ENCODE measurements at regions not wholly inside any gene's neighbourhood (a gene's known extent, or its start where the extent isn't known, plus 50 kb on each side); places are given as distances from the start of the nearest gene placed in this dataset.

DNA sequence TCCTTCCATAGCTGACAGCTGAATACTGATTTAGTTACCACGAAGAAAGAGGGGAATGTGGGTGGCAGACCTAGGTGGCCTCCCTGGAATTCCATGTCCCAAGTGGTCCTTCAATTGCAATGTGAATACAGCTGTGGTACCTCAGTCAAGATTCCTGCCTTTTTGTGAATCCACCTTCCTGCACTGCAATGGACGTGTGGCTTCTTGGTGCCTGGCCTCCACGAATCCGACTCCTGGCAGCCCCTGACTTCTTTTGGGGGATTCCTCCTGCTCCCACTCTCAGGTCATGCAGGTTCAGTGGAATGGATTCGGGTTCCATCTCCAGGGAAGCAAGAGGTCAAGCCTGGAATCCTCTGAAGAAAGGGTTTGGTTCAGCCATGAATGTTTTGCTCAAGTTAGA lies 117.8 kb downstream of the DACT2 start (continued):
- TF ChIP-seq, protein P1, sequence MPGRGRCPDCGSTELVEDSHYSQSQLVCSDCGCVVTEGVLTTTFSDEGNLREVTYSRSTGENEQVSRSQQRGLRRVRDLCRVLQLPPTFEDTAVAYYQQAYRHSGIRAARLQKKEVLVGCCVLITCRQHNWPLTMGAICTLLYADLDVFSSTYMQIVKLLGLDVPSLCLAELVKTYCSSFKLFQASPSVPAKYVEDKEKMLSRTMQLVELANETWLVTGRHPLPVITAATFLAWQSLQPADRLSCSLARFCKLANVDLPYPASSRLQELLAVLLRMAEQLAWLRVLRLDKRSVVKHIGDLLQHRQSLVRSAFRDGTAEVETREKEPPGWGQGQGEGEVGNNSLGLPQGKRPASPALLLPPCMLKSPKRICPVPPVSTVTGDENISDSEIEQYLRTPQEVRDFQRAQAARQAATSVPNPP (IDR thresholded peaks at IDR 0.05; ENCODE audit: borderline replicate concordance, insufficient read depth, insufficient read length) = no peak

DNA sequence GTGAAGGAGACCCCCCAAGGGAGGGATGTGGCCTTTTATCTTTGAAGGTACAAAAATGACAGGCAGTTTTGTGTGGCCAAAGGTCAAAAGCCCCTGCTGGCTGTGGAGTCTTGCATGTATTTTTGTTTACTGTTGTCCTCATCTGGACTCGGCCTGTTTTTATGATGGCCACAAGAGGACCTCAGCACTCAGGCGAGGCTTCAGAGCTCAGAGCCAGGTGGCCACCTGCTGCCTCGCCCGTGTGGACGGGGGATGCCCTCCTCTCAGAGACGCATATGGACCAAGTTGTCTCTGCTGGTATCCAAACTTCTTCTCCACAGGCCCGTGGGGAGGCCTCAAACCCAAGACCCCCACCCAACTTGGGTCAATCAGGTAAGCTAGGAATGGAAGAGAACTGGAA lies 118.2 kb downstream of the DACT2 start:
- H3K27me3 ChIP-seq (ENCODE audit: control insufficient read depth in 2 of 2, insufficient read depth in 2 of 2, low read length in 2 of 2) = peaks cover 10 to 70% of the 10 kb centered on the region in 2 experiments; a peak in 4 of 5 replicates
- peak; percentile 23 to 37 (median 34) for DNase-seq (ENCODE audit: extremely low read depth in 1 of 4, low spot score in 3 of 4)
- CTCF ChIA-PET (ENCODE audit: low intra/inter-chr PET ratio) = interaction anchor here (1.1 to 1.2 kb wide), 2 partner anchors 114 to 155 kb away, joined by 3 to 5 read pairs; no protein-coding TSS in a partner anchor
- no peaks in the 10 kb centered on the region for H3K4me1 ChIP-seq (replicated peaks in 1 of 2; ENCODE audit: control insufficient read depth in 2 of 2, insufficient read depth in 2 of 2, low read length in 2 of 2)
- H3K9me3 ChIP-seq (replicated peaks; ENCODE audit: control insufficient read depth, insufficient read depth, low read depth, low read length) = no peaks in the 10 kb centered on the region
- FAIRE-seq = peak; percentile 56
- intact Hi-C loops (cut with micrococcal nuclease) (no loop called here), in situ Hi-C loops (cut with MboI) (no loop called here)
- ATAC-seq = peak; percentile 89
- no peaks in the 10 kb centered on the region for H3K79me2 ChIP-seq (ENCODE audit: control insufficient read depth, insufficient read depth, low read length)
- no peaks in the 10 kb centered on the region for H3K9me1 ChIP-seq (ENCODE audit: control insufficient read depth, insufficient read depth, low read length)
- POLR2A ChIA-PET = interaction anchor here (0.6 to 0.9 kb wide), 2 partner anchors 153 to 679 kb away, joined by 3 to 4 read pairs; no protein-coding TSS in a partner anchor
- no peak overlapping the region for H3K4me2 ChIP-seq (ENCODE audit: insufficient read depth, low read length)
- H2AFZ ChIP-seq (ENCODE audit: low read depth, low read length) = no peak overlapping the region
- no peak for TF ChIP-seq STAT5B (CRISPR knock-in tag; IDR thresholded peaks at IDR 0.05)
- TF ChIP-seq, protein P2, sequence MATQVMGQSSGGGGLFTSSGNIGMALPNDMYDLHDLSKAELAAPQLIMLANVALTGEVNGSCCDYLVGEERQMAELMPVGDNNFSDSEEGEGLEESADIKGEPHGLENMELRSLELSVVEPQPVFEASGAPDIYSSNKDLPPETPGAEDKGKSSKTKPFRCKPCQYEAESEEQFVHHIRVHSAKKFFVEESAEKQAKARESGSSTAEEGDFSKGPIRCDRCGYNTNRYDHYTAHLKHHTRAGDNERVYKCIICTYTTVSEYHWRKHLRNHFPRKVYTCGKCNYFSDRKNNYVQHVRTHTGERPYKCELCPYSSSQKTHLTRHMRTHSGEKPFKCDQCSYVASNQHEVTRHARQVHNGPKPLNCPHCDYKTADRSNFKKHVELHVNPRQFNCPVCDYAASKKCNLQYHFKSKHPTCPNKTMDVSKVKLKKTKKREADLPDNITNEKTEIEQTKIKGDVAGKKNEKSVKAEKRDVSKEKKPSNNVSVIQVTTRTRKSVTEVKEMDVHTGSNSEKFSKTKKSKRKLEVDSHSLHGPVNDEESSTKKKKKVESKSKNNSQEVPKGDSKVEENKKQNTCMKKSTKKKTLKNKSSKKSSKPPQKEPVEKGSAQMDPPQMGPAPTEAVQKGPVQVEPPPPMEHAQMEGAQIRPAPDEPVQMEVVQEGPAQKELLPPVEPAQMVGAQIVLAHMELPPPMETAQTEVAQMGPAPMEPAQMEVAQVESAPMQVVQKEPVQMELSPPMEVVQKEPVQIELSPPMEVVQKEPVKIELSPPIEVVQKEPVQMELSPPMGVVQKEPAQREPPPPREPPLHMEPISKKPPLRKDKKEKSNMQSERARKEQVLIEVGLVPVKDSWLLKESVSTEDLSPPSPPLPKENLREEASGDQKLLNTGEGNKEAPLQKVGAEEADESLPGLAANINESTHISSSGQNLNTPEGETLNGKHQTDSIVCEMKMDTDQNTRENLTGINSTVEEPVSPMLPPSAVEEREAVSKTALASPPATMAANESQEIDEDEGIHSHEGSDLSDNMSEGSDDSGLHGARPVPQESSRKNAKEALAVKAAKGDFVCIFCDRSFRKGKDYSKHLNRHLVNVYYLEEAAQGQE (IDR thresholded peaks at IDR 0.05; ENCODE audit: borderline replicate concordance) = peak; percentile 25; the same call in 1 of the 2 replicates
- TF ChIP-seq, protein P2 (CRISPR knock-in tag; IDR thresholded peaks at IDR 0.05; ENCODE audit: low read depth) = no peak
- TF ChIP-seq, protein P3, sequence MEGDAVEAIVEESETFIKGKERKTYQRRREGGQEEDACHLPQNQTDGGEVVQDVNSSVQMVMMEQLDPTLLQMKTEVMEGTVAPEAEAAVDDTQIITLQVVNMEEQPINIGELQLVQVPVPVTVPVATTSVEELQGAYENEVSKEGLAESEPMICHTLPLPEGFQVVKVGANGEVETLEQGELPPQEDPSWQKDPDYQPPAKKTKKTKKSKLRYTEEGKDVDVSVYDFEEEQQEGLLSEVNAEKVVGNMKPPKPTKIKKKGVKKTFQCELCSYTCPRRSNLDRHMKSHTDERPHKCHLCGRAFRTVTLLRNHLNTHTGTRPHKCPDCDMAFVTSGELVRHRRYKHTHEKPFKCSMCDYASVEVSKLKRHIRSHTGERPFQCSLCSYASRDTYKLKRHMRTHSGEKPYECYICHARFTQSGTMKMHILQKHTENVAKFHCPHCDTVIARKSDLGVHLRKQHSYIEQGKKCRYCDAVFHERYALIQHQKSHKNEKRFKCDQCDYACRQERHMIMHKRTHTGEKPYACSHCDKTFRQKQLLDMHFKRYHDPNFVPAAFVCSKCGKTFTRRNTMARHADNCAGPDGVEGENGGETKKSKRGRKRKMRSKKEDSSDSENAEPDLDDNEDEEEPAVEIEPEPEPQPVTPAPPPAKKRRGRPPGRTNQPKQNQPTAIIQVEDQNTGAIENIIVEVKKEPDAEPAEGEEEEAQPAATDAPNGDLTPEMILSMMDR (IDR thresholded peaks at IDR 0.05 in 2 of 3, conservative IDR thresholded peaks at IDR 0.05 in 1 of 3; ENCODE audit: insufficient read depth in 2 of 3, low read depth in 1 of 3, low read length in 3 of 3) = peak; percentile 52 to 72 (median 62); a peak in 5 of 6 replicates
- no peak for TF ChIP-seq GTF2E2 (tag; IDR thresholded peaks at IDR 0.05)
- TF ChIP-seq PHF20 (IDR thresholded peaks at IDR 0.05; ENCODE audit: partially characterized antibody) = no peak
- peak in 1 of 2 experiments; percentile 52; a peak in 2 of 4 replicates for TF ChIP-seq RAD21 (CRISPR knock-in tag; conservative IDR thresholded peaks at IDR 0.05 in 1 of 2, IDR thresholded peaks at IDR 0.05 in 1 of 2)
- no TSS peak for BruUV-seq (replicated peaks)
- no peak overlapping the region for H3K9ac ChIP-seq (ENCODE audit: insufficient read depth in 1 of 2, low read depth in 2 of 2, low read length in 2 of 2)
- no peaks in the 10 kb centered on the region for H3K36me3 ChIP-seq (ENCODE audit: control insufficient read depth, insufficient read depth, low read length)
- H3K27ac ChIP-seq (ENCODE audit: extremely low read depth, low read depth, low read length) = no peak overlapping the region
- no peak overlapping the region for H3K4me3 ChIP-seq
- H4K20me1 ChIP-seq (replicated peaks; ENCODE audit: control insufficient read depth, insufficient read depth, low read length) = peaks cover 5% of the 10 kb centered on the region; the same call in 1 of the 2 replicates
- WGBS (ENCODE audit: insufficient coverage, low coverage, missing lambda C conversion rate) = 0% methylated on average over 6 of the region's 7 CpGs
